NT2/D1 (cell line): ENCODE measurements at regions not wholly inside any gene's neighbourhood (a gene's known extent, or its start where the extent isn't known, plus 50 kb on each side); places are given as distances from the start of the nearest gene placed in this dataset.

ENCODE experiments used
- YY1 ChIP-seq: IDR thresholded peaks from 2 replicates; pipeline ENCODE4 v1.6.1; 2011; ENCODE audit not compliant: insufficient read length, insufficient read depth
- ZNF274 ChIP-seq: IDR thresholded peaks from 2 replicates; pipeline ENCODE4 v1.6.1; 2011; ENCODE audit warnings: mild to moderate bottlenecking, low read depth, low read length

GRCh38 chr6:68069921-68070710 is 565.0 kb upstream of the ADGRB3 start:
- TF ChIP-seq YY1 (no peak), ZNF274 (no peak)
